Osteoblast (primary cell): ENCODE measurements at regions not wholly inside any gene's neighbourhood (a gene's known extent, or its start where the extent isn't known, plus 50 kb on each side); places are given as distances from the start of the nearest gene placed in this dataset.

Experiments
- DNase-seq: peaks from one replicate; pipeline ENCODE4 v3.0.0; 2011; ENCODE audit warnings: low spot score, mixed read lengths; ENCODE audit not compliant: insufficient read length; ENCODE audit errors: missing footprints
- H2AFZ ChIP-seq: 2 replicates; pipeline ENCODE4 v1.6.0; 2011; ENCODE audit warnings: mild to moderate bottlenecking, low read length
- H3K27ac ChIP-seq: 2 replicates; pipeline ENCODE4 v1.5.1; 2011; ENCODE audit warnings: mild to moderate bottlenecking, low read depth, low read length, moderate library complexity
- H3K27me3 ChIP-seq: 2 replicates; pipeline ENCODE4 v1.6.0; 2012; ENCODE audit warnings: mild to moderate bottlenecking, control low read depth, inconsistent platforms, low read length, moderate library complexity; ENCODE audit not compliant: insufficient read depth
- H3K36me3 ChIP-seq: 2 replicates; pipeline ENCODE4 v1.5.1; 2011; ENCODE audit warnings: mild to moderate bottlenecking, low read length, control low read depth, moderate library complexity; ENCODE audit not compliant: insufficient read depth
- H3K4me1 ChIP-seq: 2 replicates; pipeline ENCODE4 v1.5.1; 2011; ENCODE audit warnings: mild to moderate bottlenecking, low read length, control low read depth, moderate library complexity; ENCODE audit not compliant: insufficient read depth
- H3K4me2 ChIP-seq: 2 replicates; pipeline ENCODE4 v1.6.0; 2011; ENCODE audit warnings: mild to moderate bottlenecking, low read length; ENCODE audit not compliant: insufficient read depth
- H3K4me3 ChIP-seq: fragments of 200-600 bp; sonication (generic); 3 replicates; pipeline ENCODE4 v1.5.1; 2012; ENCODE audit warnings: mild to moderate bottlenecking, low read length, inconsistent platforms; ENCODE audit not compliant: insufficient read depth
- H3K79me2 ChIP-seq: 2 replicates; pipeline ENCODE4 v1.6.0; 2012; ENCODE audit warnings: mild to moderate bottlenecking, low read length, control low read depth, inconsistent platforms; ENCODE audit not compliant: insufficient read depth
- H3K9me3 ChIP-seq: 2 replicates; pipeline ENCODE4 v1.5.1; 2011; ENCODE audit warnings: low read depth, low read length, control low read depth
- H4K20me1 ChIP-seq: 2 replicates; pipeline ENCODE4 v1.6.0; 2012; ENCODE audit warnings: mild to moderate bottlenecking, low read length, control low read depth; ENCODE audit not compliant: insufficient read depth
- CTCF ChIP-seq: IDR thresholded peaks from 2 replicates; pipeline ENCODE4 v1.5.1; 2011; ENCODE audit warnings: mild to moderate bottlenecking, low read depth, low read length, moderate library complexity; ENCODE audit errors: extremely low read depth

- Histone ChIP-seq H3K36me3 (no peaks in the 10 kb centered on the region), H3K4me2 (no peak overlapping the region), H3K4me3 (no peak overlapping the region), H2AFZ (no peak overlapping the region), H3K27ac (no peak overlapping the region), H4K20me1 (no peaks in the 10 kb centered on the region), H3K79me2 (no peaks in the 10 kb centered on the region), H3K27me3 (peaks cover 8% of the 10 kb centered on the region), H3K9me3 (no peaks in the 10 kb centered on the region), H3K4me1 (no peaks in the 10 kb centered on the region)
- no peak for DNase-seq
- no peak for TF ChIP-seq CTCF
Measured at GRCh38 chr17:79372470-79373238, 238.2 kb downstream of the RBFOX3 start.

GRCh38 chr17:79371984-79372383 lies 238.9 kb downstream of the RBFOX3 start:
- H3K4me3 ChIP-seq = no peak overlapping the region
- H3K36me3 ChIP-seq = no peaks in the 10 kb centered on the region
- H3K9me3 ChIP-seq = no peaks in the 10 kb centered on the region
- no peak for DNase-seq
- H3K79me2 ChIP-seq = no peaks in the 10 kb centered on the region
- peaks cover 4% of the 10 kb centered on the region for H3K27me3 ChIP-seq
- no peak for TF ChIP-seq CTCF
- no peak overlapping the region for H2AFZ ChIP-seq
- H3K4me1 ChIP-seq = no peaks in the 10 kb centered on the region
- H4K20me1 ChIP-seq = no peaks in the 10 kb centered on the region
- no peak overlapping the region for H3K4me2 ChIP-seq
- no peak overlapping the region for H3K27ac ChIP-seq

GRCh38 chr17:79370594-79370993 lies 240.3 kb downstream of the RBFOX3 start:
- H3K9me3 ChIP-seq = no peaks in the 10 kb centered on the region
- H3K4me1 ChIP-seq = no peaks in the 10 kb centered on the region
- no peaks in the 10 kb centered on the region for H3K79me2 ChIP-seq
- H4K20me1 ChIP-seq = no peaks in the 10 kb centered on the region
- H3K27me3 ChIP-seq = peaks cover 10% of the 10 kb centered on the region
- H3K4me2 ChIP-seq = no peak overlapping the region
- H3K4me3 ChIP-seq = no peak overlapping the region
- no peak for TF ChIP-seq CTCF
- peak; percentile 62 for DNase-seq
- H3K27ac ChIP-seq = no peak overlapping the region
- H2AFZ ChIP-seq = no peak overlapping the region
- no peaks in the 10 kb centered on the region for H3K36me3 ChIP-seq

GRCh38 chr17:79370126-79370525 lies 240.7 kb downstream of the RBFOX3 start:
- Histone ChIP-seq H3K4me1 (no peaks in the 10 kb centered on the region), H3K27ac (no peak overlapping the region), H3K36me3 (no peaks in the 10 kb centered on the region), H3K4me3 (no peak overlapping the region), H3K79me2 (no peaks in the 10 kb centered on the region), H3K9me3 (no peaks in the 10 kb centered on the region), H3K27me3 (peaks cover 11% of the 10 kb centered on the region), H4K20me1 (no peaks in the 10 kb centered on the region), H2AFZ (no peak overlapping the region), H3K4me2 (no peak overlapping the region)
- TF ChIP-seq CTCF = no peak
- peak; percentile 37 for DNase-seq
